ENCODE measurements at regions not wholly inside any gene's neighbourhood (a gene's known extent, or its start where the extent isn't known, plus 50 kb on each side); places are given as distances from the start of the nearest gene placed in this dataset.

DNA sequence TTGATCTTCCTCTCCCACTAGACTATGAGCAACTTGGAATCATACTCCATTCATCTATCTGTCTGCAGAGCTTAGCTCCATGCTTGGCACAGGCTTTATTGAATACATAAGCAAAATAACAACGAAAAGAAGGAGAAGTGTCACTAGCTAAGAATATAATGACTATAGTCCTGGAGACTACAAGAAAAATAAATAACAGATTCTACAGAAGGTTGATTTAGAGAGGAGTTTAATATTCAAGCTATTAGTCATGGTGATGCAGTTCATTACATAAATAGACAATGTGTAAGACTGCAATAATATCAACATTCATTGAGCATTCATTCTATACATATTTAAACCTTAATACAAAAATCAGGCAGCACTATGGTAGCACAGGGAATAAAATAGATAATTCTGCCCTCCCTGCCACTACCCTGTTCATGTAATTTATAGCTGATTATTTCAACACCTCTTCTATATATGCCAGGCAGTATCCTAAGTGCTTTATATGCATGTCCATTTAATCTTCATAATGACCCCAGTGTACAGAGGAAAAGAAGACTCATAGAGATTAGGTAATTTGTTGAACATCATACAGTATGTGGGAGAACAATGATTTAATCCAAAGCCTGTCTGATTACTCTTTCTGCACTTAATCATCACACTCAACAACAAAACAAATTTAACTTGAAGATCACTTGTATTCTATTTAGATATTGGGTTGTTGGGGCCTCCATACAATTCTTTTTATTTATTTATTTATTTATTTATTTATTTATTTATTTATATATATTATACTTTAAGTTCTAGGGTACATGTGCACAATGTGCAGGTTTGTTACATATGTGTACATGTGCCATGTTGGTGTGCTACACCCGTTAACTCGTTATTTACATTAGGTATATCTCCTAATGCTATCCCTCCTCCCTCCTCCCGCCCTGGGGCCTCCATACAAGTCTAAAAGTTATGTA lies 165.3 kb downstream of the RNF152 start:
- peak; percentile 30 for DNase-seq

DNA sequence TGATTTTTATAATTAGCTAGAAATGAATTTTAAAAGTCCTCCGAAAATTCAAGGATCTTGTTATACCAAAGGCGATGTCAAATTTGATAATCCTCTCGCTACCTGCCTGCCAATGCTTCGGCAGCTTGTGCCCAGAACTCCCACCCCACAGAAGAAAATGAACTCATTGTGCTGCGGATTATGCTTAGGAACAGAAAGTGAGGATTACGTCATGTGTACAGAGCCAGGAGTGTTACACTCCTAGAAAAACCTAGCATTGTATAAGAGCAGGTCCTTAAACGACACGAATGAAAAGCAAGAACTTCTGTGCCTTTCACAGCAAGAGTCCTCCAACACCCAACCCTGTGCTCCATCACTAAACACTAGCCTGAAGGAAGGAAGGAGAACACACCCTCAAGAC lies 168.3 kb downstream of the RNF152 start:
- DNase-seq = no peak

- no peak for DNase-seq
Measured at GRCh38 chr18:61722247-61722646, 170.6 kb downstream of the RNF152 start.

DNA sequence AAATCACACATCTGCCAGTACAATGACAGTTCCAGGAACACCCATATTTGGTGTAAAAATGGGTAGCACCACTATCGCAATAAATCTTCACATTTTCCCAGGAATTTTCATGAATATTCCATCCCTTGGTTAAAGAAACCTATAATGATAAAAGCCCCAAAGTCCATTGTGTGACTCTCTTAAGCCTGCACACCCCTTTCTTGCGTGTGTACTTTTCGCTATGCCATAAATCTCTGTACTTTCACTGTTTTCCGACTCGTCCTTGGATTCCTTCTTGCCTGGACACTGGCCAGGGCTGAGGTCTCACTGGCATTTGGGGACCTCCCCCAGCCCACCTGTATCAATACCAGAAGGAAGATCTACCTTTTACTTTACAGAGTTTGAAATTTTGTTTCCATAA lies 172.3 kb downstream of the RNF152 start:
- no peak for DNase-seq

- peak; percentile 94 for DNase-seq
Measured at GRCh38 chr18:61719671-61720070, 173.1 kb downstream of the RNF152 start.

- DNase-seq = no peak
Measured at GRCh38 chr18:61718944-61719343, 173.9 kb downstream of the RNF152 start.

DNA sequence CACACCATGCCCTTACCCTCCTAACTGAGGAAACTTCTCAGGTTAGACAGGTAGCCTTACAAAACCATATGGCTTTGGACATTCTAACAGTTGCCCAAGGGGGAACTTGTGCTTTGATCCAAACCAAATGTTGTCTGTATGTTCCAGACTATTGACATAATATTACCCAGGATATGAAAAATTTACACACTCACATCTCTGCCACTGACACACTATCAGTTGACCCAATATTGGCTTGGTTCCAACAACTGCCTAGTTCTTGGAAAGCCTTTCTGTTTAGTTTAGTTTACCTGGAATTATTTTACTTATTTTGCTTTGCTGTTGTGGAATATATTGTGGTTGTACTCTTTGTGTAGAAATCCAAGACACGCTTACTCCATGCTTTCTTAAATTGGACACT lies 178.4 kb downstream of the RNF152 start:
- DNase-seq = no peak

- no peak for DNase-seq
Measured at GRCh38 chr18:61713502-61713901, 179.3 kb downstream of the RNF152 start.

DNA sequence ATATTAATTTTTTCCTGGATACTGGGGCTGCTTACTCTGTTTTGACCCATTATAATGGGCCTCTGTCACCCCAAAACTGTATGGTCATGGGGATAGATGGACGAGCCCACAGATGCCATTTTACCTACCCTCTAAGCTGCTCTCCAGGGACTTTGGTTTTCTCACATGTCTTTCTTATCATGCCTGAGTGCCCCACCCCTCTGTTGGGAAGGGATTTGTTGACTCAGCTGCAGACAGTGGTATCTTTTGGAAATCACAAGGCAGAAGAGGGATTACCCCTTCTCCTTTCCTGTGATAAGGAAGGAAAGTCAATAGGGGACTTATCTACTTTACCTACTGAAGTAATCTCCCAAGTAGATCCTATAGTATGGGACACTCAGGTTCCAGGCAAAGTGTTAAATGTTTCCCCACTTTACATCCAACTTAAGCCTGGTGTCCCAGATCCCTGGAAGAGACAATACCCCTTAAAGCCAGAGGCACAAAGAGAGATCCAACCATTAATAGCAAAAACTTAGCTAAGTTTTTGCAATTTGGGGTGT lies 182.7 kb downstream of the RNF152 start:
- DNase-seq = no peak

DNA sequence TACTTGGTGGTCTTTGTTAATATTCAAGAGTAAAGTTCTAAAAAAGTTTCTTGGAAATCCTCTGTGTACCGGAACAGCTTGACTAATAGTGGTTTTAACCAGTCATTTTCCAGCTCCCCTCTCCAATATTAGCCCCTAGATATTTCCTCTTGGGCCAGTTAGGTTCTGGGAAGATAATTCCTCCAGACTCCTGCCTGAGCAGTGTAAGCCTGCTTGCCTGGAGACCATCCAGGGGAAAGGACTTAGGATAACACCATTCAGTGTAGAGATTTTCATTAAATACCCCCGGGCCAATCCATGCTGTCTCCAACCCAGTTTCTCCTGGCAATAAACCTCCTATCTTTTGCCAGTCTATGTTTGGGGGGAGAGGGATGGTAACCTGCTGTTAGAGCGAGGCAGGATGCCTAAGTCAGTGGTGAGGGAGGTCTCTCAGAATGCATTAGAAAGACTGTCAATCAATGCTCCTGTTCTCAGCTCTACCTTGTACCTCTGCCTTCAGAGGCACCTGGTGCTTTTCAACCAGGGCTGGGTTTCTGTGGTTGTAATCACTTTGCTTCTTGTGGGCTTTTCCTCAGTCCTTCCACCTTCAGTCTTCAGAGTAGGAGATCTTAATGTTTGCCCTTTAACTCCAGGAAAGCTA lies 186.4 kb downstream of the RNF152 start:
- no peak for DNase-seq

GRCh38 chr18:61703508-61703907 lies 189.3 kb downstream of the RNF152 start:
- no peak for DNase-seq

DNA sequence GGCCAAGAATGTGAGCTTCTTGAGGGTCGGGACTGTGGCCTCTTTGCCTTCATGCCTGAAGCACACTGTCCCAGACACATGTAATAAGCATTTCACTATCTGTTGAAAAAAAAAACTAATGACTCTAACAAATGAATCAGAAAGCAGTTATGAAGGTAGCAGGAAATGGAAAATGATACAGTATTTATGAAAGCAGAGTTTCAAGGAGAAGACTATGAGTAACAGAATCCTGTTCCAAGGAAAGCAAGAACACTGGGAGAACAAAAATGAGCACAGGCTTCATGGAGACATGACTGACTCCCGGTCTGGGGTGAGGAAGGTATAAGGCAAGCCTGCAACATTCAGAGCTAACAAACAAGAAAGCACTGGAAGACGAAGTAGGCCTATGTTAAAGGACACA lies 190.8 kb downstream of the RNF152 start:
- peak; percentile 59 for DNase-seq

DNA sequence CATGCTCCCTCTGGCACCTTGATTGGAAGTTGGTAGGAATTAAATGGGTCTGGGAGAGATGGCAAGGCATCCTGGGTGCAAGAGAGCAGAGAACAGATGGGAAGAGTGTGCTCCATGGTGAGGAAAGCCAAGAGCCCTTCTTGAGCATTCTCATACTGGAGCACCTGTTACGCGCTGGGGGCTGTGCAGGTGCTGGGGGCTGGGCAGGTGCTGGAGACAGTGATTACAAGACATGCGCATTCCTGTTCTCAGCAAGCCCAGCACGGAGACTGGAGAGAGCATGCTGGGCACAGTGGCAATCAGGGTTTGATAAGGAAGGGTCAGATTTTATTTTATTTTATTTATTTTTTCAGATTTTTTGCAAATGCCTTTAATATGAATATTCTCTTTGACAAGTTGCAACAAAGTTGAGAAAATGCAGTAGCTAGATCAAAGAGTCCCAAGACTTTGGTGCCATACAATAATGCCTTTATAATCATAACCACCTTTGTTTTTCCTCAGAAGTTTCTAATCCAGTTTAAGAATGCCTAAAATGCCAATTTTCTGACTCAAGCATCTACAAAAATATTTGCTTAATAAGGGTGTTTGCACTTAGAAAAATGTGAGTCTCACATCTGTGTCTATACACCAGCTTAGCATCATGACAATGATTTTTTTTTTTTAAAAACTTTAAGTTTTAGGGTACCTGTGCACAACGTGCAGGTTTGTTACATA lies 193.3 kb downstream of the RNF152 start:
- no peak for DNase-seq

- DNase-seq = peak; percentile 74
Measured at GRCh38 chr18:61697306-61697909, 195.4 kb downstream of the RNF152 start.

DNA sequence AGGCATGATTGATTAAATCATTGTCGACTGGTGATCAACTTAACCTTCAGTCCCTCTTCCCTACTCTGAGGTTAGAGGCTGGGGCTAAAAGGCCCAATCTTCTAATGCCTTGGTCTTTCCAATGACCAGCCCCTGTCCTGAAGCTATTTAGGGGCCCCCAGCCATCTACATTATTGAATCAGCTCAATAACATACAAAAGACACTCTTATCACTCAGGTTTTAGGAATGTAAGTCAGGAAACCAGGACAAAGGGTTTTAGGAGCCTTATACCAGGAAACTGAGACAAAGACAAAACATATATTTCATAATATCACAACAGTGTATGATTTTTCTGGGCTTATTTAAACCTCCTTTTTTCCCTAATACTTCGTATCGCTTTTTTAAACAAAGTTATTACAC lies 198.6 kb downstream of the RNF152 start:
- peak; percentile 75 for DNase-seq

DNA sequence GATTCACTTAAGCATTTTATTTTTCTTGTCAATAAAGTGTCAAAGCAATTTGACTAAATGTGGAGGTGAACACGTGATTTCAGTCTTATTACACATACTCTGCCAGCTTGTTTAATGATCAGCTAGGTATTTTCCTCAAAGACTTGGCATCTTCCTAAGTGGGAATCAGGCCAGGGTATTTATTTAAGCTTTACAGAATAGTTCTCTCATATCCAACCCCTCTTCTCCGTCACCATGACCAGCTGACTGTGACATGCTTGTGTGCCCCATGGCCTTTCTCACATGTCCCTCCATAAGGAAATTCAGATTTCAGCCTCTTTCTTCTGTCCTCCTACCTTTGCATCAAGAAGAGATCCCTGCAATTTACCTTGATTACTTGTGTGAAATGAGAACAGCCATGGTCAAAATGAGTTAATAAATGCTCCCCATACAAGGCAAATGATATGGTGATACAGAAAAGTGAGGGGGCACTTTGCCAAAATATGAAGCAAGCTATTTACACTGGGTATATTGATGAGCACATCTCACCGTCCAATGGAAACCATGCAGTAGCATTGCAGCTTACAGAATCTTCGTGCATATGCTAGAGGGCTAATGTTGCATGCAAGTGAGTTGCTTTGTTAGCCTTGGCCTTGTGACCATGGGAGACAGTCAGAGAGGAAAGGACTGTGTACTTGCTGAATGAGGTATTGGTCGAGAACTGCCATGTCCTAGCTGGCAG lies 202.2 kb downstream of the RNF152 start:
- no peak for DNase-seq

DNA sequence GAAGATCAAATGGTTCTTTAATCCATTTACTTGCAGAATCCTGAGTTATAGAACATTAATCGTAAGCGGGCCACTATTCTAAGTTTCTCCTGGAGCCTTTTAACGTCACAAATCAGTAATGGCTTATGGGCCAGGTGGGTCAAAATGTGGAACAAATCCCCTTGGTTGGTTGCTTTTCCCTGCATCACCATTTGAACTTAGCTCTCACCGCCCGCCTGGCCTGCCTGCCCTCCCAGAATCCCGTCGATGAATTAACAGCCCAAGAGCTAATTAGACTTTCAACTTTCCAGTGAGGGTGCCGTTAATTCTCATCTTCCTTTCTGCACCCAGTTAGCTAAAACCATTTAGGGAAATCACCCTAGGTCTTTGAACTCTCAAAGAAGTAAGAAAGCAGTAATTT lies 205.5 kb downstream of the RNF152 start:
- no peak for DNase-seq

- no peak for DNase-seq
Measured at GRCh38 chr18:61683856-61684255, 209.0 kb downstream of the RNF152 start.

- DNase-seq = no peak
Measured at GRCh38 chr18:61681065-61681464, 211.7 kb downstream of the RNF152 start.

- DNase-seq = peak; percentile 6
Measured at GRCh38 chr18:61679836-61680235, 213.0 kb downstream of the RNF152 start.

GRCh38 chr18:61677435-61677970 lies 215.3 kb downstream of the RNF152 start:
- DNase-seq = no peak
